ENCODE measurements at regions not wholly inside any gene's neighbourhood (a gene's known extent, or its start where the extent isn't known, plus 50 kb on each side); places are given as distances from the start of the nearest gene placed in this dataset.

GRCh38 chr2:223530811-223531210, 71.3 kb downstream of the SCG2 start:
- Histone ChIP-seq H3K36me3 (replicated peaks in 1 of 2; ENCODE audit: control insufficient read depth in 1 of 2, insufficient read depth in 2 of 2, low read length in 1 of 2) (peaks cover 2 to 10% of the 10 kb centered on the region in 2 experiments), H3K27me3 (ENCODE audit: insufficient read depth) (no peaks in the 10 kb centered on the region), H3K9me2 (no peaks in the 10 kb centered on the region), H3F3A (replicated peaks; ENCODE audit: insufficient read depth) (peaks cover 25% of the 10 kb centered on the region), H3K27ac (ENCODE audit: low read depth in 2 of 2, low read length in 1 of 2) (no peak overlapping the region), H3K79me2 (ENCODE audit: insufficient read depth) (no peaks in the 10 kb centered on the region), H2AFZ (ENCODE audit: low read depth) (no peak overlapping the region), H3K4me2 (no peak overlapping the region), H3K4me1 (ENCODE audit: control insufficient read depth in 1 of 2, insufficient read depth in 2 of 2, low read depth in 1 of 2, low read length in 1 of 2) (peaks cover 4 to 8% of the 10 kb centered on the region in 2 experiments; a peak in 3 of 4 replicates), H3K4me3 (ENCODE audit: low read depth in 2 of 2, low read length in 1 of 2) (no peak overlapping the region), H3K9ac (no peak overlapping the region), H3K9me3 (no peaks in the 10 kb centered on the region), H4K20me1 (ENCODE audit: insufficient read depth) (no peaks in the 10 kb centered on the region)
- TF ChIP-seq YY1 (IDR thresholded peaks at IDR 0.05; ENCODE audit: low read depth) (no peak), RXRA (IDR thresholded peaks at IDR 0.05; ENCODE audit: borderline replicate concordance, low read depth) (no peak), NRF1 (IDR thresholded peaks at IDR 0.05; ENCODE audit: low read depth, low read length) (no peak), NFIC (IDR thresholded peaks at IDR 0.05; ENCODE audit: borderline replicate concordance) (no peak), CHD2 (IDR thresholded peaks at IDR 0.05; ENCODE audit: low read length, partially characterized antibody) (no peak), POLR2AphosphoS5 (IDR thresholded peaks at IDR 0.05; ENCODE audit: low read depth, low read length) (no peak), FOXJ3 (CRISPR knock-in tag; IDR thresholded peaks at IDR 0.05) (no peak), TAF1 (IDR thresholded peaks at IDR 0.05; ENCODE audit: borderline replicate concordance, low read depth, low read length) (no peak), EP300 (IDR thresholded peaks at IDR 0.05; ENCODE audit: borderline replicate concordance in 1 of 2, low read depth in 1 of 2, low read length in 1 of 2) (no peak), FOXM1 (IDR thresholded peaks at IDR 0.05; ENCODE audit: low read depth) (no peak)
- DNase-seq: no peak
- ChIA-PET POLR2A (no interaction called here), CTCF (interaction anchor here (1.3 kb wide), 1 partner anchor 25 kb away, joined by 3 read pairs; no protein-coding TSS in a partner anchor)
- 83% methylated on average over 4 of the region's 4 CpGs for WGBS (ENCODE audit: low lambda C conversion rate)

GRCh38 chr2:223532161-223532560, 70.0 kb downstream of the SCG2 start:
- ChIA-PET CTCF (interaction anchor here (0.6 kb wide), 1 partner anchor 71 kb away, joined by 3 read pairs; no protein-coding TSS in a partner anchor), POLR2A (interaction anchor here (0.6 kb wide), 1 partner anchor 18 kb away, joined by 3 read pairs; no protein-coding TSS in a partner anchor)
- H3K9ac ChIP-seq: no peak overlapping the region
- no peak overlapping the region for H3K4me3 ChIP-seq (ENCODE audit: low read depth in 2 of 2, low read length in 1 of 2)
- peaks cover 23% of the 10 kb centered on the region for H3F3A ChIP-seq (replicated peaks; ENCODE audit: insufficient read depth)
- TF ChIP-seq MXI1 (IDR thresholded peaks at IDR 0.05; ENCODE audit: low read depth, low read length): no peak
- no peak for TF ChIP-seq ELF1 (IDR thresholded peaks at IDR 0.05)
- TF ChIP-seq CHD2 (IDR thresholded peaks at IDR 0.05; ENCODE audit: low read length, partially characterized antibody): no peak
- TF ChIP-seq RFX5 (IDR thresholded peaks at IDR 0.05; ENCODE audit: low read length): no peak
- TF ChIP-seq, protein P1, sequence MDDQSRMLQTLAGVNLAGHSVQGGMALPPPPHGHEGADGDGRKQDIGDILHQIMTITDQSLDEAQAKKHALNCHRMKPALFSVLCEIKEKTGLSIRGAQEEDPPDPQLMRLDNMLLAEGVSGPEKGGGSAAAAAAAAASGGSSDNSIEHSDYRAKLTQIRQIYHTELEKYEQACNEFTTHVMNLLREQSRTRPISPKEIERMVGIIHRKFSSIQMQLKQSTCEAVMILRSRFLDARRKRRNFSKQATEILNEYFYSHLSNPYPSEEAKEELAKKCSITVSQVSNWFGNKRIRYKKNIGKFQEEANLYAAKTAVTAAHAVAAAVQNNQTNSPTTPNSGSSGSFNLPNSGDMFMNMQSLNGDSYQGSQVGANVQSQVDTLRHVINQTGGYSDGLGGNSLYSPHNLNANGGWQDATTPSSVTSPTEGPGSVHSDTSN (IDR thresholded peaks at IDR 0.05): no peak
- no peak for TF ChIP-seq EZH2phosphoT487 (IDR thresholded peaks at IDR 0.05; ENCODE audit: borderline replicate concordance, low read depth)
- no peak for TF ChIP-seq POLR2AphosphoS5 (IDR thresholded peaks at IDR 0.05; ENCODE audit: low read depth, low read length)
- no peak for TF ChIP-seq USF2 (IDR thresholded peaks at IDR 0.05; ENCODE audit: borderline replicate concordance, low read depth, low read length)
- TF ChIP-seq EP300 (IDR thresholded peaks at IDR 0.05; ENCODE audit: borderline replicate concordance in 1 of 2, low read depth in 1 of 2, low read length in 1 of 2): no peak
- no peak for TF ChIP-seq CTCF (IDR thresholded peaks at IDR 0.05)
- H3K27me3 ChIP-seq (ENCODE audit: insufficient read depth): no peaks in the 10 kb centered on the region
- no peaks in the 10 kb centered on the region for H3K9me3 ChIP-seq
- H3K4me2 ChIP-seq: no peak overlapping the region
- peaks cover 3 to 12% of the 10 kb centered on the region in 2 experiments; a peak in 3 of 4 replicates for H3K4me1 ChIP-seq (ENCODE audit: control insufficient read depth in 1 of 2, insufficient read depth in 2 of 2, low read depth in 1 of 2, low read length in 1 of 2)
- 0 out of 2 replicates have a peak overlapping the region, but pooled peaks have one; percentile 2 for H2AFZ ChIP-seq (ENCODE audit: low read depth)
- peak overlapping the region in 1 of 2 experiments; percentile 56; a peak in 1 of 4 replicates for H3K27ac ChIP-seq (ENCODE audit: low read depth in 2 of 2, low read length in 1 of 2)
- H4K20me1 ChIP-seq (ENCODE audit: insufficient read depth): no peaks in the 10 kb centered on the region
- no peaks in the 10 kb centered on the region for H3K79me2 ChIP-seq (ENCODE audit: insufficient read depth)
- peaks cover 2 to 10% of the 10 kb centered on the region in 2 experiments for H3K36me3 ChIP-seq (replicated peaks in 1 of 2; ENCODE audit: control insufficient read depth in 1 of 2, insufficient read depth in 2 of 2, low read length in 1 of 2)
- no peaks in the 10 kb centered on the region for H3K9me2 ChIP-seq
- 78% methylated on average over 2 of the region's 2 CpGs for WGBS (ENCODE audit: low lambda C conversion rate)
- DNase-seq: no peak

Measured in SK-N-SH (cell line).